MM.1S (cell line): ENCODE measurements at regions not wholly inside any gene's neighbourhood (a gene's known extent, or its start where the extent isn't known, plus 50 kb on each side); places are given as distances from the start of the nearest gene placed in this dataset.

Experiments used
- CTCF ChIP-seq: fragments of 300-600 bp; sonication (generic); IDR thresholded peaks from 2 replicates; pipeline ENCODE4 v1.5.1; 2016; ENCODE audit warnings: antibody characterized with exemption, low read length, mixed read lengths
- EZH2phosphoT487 ChIP-seq: fragments of 300-600 bp; sonication (generic); IDR thresholded peaks from 2 replicates; pipeline ENCODE4 v1.6.1; 2018; ENCODE audit warnings: antibody characterized with exemption, low read length

- TF ChIP-seq EZH2phosphoT487 (no peak), CTCF (no peak)
Observed at GRCh38 chr2:226652983-226653765, 146.4 kb downstream of the IRS1 start.
